SK-N-SH treated with all-trans-retinoic acid at 6 μM for 48 hours (cell line): ENCODE measurements at regions not wholly inside any gene's neighbourhood (a gene's known extent, or its start where the extent isn't known, plus 50 kb on each side); places are given as distances from the start of the nearest gene placed in this dataset.

Source experiments
- ATAC-seq: fragments of 200-7000 bp; cut with Tn5 transposase; 3 replicates; pipeline ENCODE4 v1.9.1; 2020; ENCODE audit warnings: mild to moderate bottlenecking, moderate library complexity
- ARNTL ChIP-seq: fragments of 450-650 bp; formaldehyde crosslinking; IDR thresholded peaks from 2 replicates; pipeline ENCODE4 v1.5.0; 2020; ENCODE audit warnings: low read depth, mild to moderate bottlenecking, moderate library complexity, borderline replicate concordance
- BACH2 ChIP-seq: fragments of 250-450 bp; sonication (Bioruptor Pico); IDR thresholded peaks from 2 replicates; pipeline ENCODE4 v1.9.0; 2021; ENCODE audit warnings: mild to moderate bottlenecking, borderline replicate concordance
- CSDC2 ChIP-seq: fragments of 250-450 bp; sonication (Bioruptor Pico); IDR thresholded peaks from 2 replicates; pipeline ENCODE4 v1.5.0; 2020; ENCODE audit warnings: mild to moderate bottlenecking, moderate library complexity
- CSRNP3 ChIP-seq: fragments of 250-450 bp; sonication (Bioruptor Pico); IDR thresholded peaks from 2 replicates; pipeline ENCODE4 v1.5.1; 2021; ENCODE audit warnings: mild to moderate bottlenecking, moderate library complexity
- GLIS3 ChIP-seq: fragments of 250-450 bp; sonication (Bioruptor Pico); IDR thresholded peaks from 2 replicates; pipeline ENCODE4 v1.5.0; 2020; ENCODE audit warnings: mild to moderate bottlenecking, moderate library complexity
- ISL1 ChIP-seq: fragments of 250-450 bp; sonication (Bioruptor Pico); IDR thresholded peaks from 2 replicates; pipeline ENCODE4 v2.1.2; 2022; ENCODE audit warnings: mild to moderate bottlenecking, moderate library complexity
- OSR1 ChIP-seq: fragments of 250-450 bp; sonication (Bioruptor Pico); IDR thresholded peaks from 2 replicates; pipeline ENCODE4 v1.8.0; 2022; ENCODE audit warnings: moderate library complexity, mild to moderate bottlenecking, inconsistent platforms
- PATZ1 ChIP-seq: fragments of 250-450 bp; sonication (Bioruptor Pico); IDR thresholded peaks from 2 replicates; pipeline ENCODE4 v1.8.0; 2020; ENCODE audit warnings: mild to moderate bottlenecking, moderate library complexity, borderline replicate concordance
- POU6F1 ChIP-seq: fragments of 250-450 bp; sonication (Bioruptor Pico); IDR thresholded peaks from 2 replicates; pipeline ENCODE4 v1.8.0; 2021; ENCODE audit warnings: low read depth, mild to moderate bottlenecking, moderate library complexity, borderline replicate concordance
- PPARA ChIP-seq: fragments of 250-450 bp; sonication (Bioruptor Pico); IDR thresholded peaks from 2 replicates; pipeline ENCODE4 v1.5.0; 2020; ENCODE audit warnings: mild to moderate bottlenecking, borderline replicate concordance
- RARB ChIP-seq: fragments of 250-450 bp; sonication (Bioruptor Pico); IDR thresholded peaks from 2 replicates; pipeline ENCODE4 v1.8.0; 2021; ENCODE audit warnings: mild to moderate bottlenecking, moderate library complexity
- TCF4 ChIP-seq: fragments of 250-450 bp; sonication (Bioruptor Pico); IDR thresholded peaks from 2 replicates; pipeline ENCODE4 v1.8.0; 2021; ENCODE audit warnings: mild to moderate bottlenecking, moderate library complexity, borderline replicate concordance
- TOX ChIP-seq: fragments of 250-450 bp; sonication (Bioruptor Pico); IDR thresholded peaks from 2 replicates; pipeline ENCODE4 v1.8.0; 2021; ENCODE audit warnings: mild to moderate bottlenecking, moderate library complexity, borderline replicate concordance
- ZFP3 ChIP-seq: fragments of 250-450 bp; sonication (Bioruptor Pico); IDR thresholded peaks from 2 replicates; pipeline ENCODE4 v1.5.0; 2020; ENCODE audit warnings: mild to moderate bottlenecking, moderate library complexity
- ZFP30 ChIP-seq: fragments of 450-650 bp; formaldehyde crosslinking; IDR thresholded peaks from 2 replicates; pipeline ENCODE4 v1.5.0; 2022; ENCODE audit warnings: mild to moderate bottlenecking, moderate library complexity
- ZNF565 ChIP-seq: fragments of 450-650 bp; formaldehyde crosslinking; conservative IDR thresholded peaks from 2 replicates; pipeline ENCODE4 v1.5.0; 2020; ENCODE audit warnings: low read depth, mild to moderate bottlenecking, moderate library complexity
- ZNF70 ChIP-seq: fragments of 450-650 bp; formaldehyde crosslinking; IDR thresholded peaks from 2 replicates; pipeline ENCODE4 v1.5.0; 2020; ENCODE audit warnings: mild to moderate bottlenecking, moderate library complexity
- ZNF8 ChIP-seq: fragments of 450-650 bp; formaldehyde crosslinking; IDR thresholded peaks from 2 replicates; pipeline ENCODE4 v1.5.0; 2020; ENCODE audit warnings: mild to moderate bottlenecking, moderate library complexity
- TF ChIP-seq, protein P1 (sequence below): fragments of 250-450 bp; sonication (Bioruptor Pico); IDR thresholded peaks from 2 replicates; pipeline ENCODE4 v1.5.0; 2020; ENCODE audit warnings: mild to moderate bottlenecking, moderate library complexity

DNA sequence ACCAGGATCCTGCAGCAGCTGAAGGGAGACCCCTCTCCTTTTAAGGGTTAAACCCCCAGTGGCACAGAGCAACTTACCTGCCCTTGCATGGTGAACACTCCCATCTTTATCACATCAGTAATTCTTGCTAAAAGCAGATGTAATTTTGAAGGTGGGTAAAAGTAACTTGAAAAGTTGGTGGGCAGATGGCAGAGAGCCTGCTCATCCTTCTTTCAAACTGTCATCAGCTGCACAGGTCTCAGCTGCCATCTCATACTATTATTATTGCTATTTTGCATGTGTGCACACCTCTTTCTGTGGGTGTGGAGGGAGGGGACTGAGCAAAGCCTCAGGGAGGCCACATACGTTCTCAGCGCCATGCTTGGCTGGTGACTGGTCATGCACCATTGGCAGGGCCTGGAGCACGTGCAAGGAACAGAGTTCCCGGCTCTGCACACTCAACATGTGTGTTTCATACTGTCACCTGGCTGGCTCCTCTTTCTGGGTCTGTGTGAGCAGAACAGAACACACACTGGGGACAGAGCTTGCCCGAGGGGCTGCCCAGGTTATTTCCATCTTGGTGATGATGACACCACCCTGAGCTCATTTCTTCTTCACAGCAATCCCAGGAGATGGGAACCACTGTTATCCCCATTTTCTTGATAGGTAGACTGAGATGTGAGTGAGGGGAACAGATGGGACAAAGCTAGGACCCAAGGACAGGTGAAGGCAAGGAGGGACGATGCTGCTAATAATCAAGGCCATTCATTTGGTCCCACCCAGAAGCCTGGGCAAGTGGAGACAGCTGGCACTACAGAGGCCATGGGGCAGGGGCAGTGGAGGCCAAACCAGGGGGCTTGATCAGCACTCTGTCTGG is 95.8 kb upstream of the KLF13 start:
- no peak for TF ChIP-seq POU6F1 (CRISPR knock-in tag)
- TF ChIP-seq, protein P1, sequence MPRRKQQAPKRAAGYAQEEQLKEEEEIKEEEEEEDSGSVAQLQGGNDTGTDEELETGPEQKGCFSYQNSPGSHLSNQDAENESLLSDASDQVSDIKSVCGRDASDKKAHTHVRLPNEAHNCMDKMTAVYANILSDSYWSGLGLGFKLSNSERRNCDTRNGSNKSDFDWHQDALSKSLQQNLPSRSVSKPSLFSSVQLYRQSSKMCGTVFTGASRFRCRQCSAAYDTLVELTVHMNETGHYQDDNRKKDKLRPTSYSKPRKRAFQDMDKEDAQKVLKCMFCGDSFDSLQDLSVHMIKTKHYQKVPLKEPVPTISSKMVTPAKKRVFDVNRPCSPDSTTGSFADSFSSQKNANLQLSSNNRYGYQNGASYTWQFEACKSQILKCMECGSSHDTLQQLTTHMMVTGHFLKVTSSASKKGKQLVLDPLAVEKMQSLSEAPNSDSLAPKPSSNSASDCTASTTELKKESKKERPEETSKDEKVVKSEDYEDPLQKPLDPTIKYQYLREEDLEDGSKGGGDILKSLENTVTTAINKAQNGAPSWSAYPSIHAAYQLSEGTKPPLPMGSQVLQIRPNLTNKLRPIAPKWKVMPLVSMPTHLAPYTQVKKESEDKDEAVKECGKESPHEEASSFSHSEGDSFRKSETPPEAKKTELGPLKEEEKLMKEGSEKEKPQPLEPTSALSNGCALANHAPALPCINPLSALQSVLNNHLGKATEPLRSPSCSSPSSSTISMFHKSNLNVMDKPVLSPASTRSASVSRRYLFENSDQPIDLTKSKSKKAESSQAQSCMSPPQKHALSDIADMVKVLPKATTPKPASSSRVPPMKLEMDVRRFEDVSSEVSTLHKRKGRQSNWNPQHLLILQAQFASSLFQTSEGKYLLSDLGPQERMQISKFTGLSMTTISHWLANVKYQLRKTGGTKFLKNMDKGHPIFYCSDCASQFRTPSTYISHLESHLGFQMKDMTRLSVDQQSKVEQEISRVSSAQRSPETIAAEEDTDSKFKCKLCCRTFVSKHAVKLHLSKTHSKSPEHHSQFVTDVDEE = no peak
- no peak for TF ChIP-seq TOX (CRISPR knock-in tag)
- TF ChIP-seq BACH2 (CRISPR knock-in tag) = no peak
- no peak for TF ChIP-seq ZFP3
- TF ChIP-seq RARB = no peak
- no peak for TF ChIP-seq ISL1 (CRISPR knock-in tag)
- TF ChIP-seq ARNTL (CRISPR knock-in tag) = no peak
- no peak for TF ChIP-seq ZNF565 (CRISPR knock-in tag)
- TF ChIP-seq TCF4 (CRISPR knock-in tag) = no peak
- no peak for TF ChIP-seq GLIS3 (CRISPR knock-in tag)
- no peak for TF ChIP-seq PATZ1
- no peak for TF ChIP-seq PPARA
- TF ChIP-seq ZNF8 (CRISPR knock-in tag) = no peak
- TF ChIP-seq ZFP30 (CRISPR knock-in tag) = no peak
- TF ChIP-seq OSR1 = no peak
- TF ChIP-seq ZNF70 = no peak
- no peak for TF ChIP-seq CSDC2 (CRISPR knock-in tag)
- TF ChIP-seq, all 23 proteins: peak for 0

GRCh38 chr15:31234815-31235214 is 91.8 kb upstream of the KLF13 start:
- ATAC-seq = no peak
- TF ChIP-seq RARB (no peak), CSRNP3 (no peak), ISL1 (CRISPR knock-in tag) (no peak), PPARA (no peak), ARNTL (CRISPR knock-in tag) (no peak)
- TF ChIP-seq, protein P1 = no peak

More for the DNA sequence above, 95.8 kb upstream of the KLF13 start:
- ATAC-seq = no peak
